ENCODE measurements at regions not wholly inside any gene's neighbourhood (a gene's known extent, or its start where the extent isn't known, plus 50 kb on each side); places are given as distances from the start of the nearest gene placed in this dataset.

- no peak for TF ChIP-seq CTCF (IDR thresholded peaks at IDR 0.05)
- TF ChIP-seq POLR2A (IDR thresholded peaks at IDR 0.05) = no peak
Observed at GRCh38 chr4:124523816-124524215, 188.7 kb downstream of the ANKRD50 start.
